GM19395 (cell line): ENCODE measurements at regions not wholly inside any gene's neighbourhood (a gene's known extent, or its start where the extent isn't known, plus 50 kb on each side); places are given as distances from the start of the nearest gene placed in this dataset.
"Not testable (repeated sequence)": the region's sequence is repeated elsewhere in the genome, so short reads cannot be mapped to it uniquely, and the experiment has no call there.

Source experiments
- ATAC-seq: cut with Tn5 transposase; IDR thresholded peaks from one replicate; pipeline ENCODE4 v1.9.1; 2021; ENCODE audit warnings: mild to moderate bottlenecking, moderate library complexity; ENCODE audit not compliant: unreplicated experiment

DNA sequence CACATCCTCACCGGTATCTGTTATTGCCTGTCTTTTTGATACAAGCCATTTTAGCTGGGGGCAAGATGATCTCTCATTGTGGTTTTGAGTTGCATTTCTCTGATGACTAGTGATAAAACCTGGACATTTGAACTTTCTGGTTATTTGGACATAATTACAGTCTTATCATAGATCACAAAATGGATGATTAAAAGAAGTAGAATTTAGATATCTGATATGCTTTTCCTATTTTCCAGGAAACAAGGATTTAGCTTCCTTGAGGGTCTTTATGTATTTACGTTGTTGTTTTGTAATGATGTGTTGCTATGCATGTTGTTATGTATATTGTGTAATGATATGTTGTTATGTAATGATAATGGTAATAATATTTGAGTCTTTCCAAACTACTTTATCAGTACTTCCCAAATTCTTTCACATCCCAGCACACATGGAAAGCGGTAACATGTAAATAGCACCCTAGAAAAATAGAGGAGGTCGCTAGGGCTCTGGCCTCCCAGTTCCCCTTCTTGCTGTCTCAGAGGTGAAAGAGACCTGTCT is 53.8 kb downstream of the GJD2 start:
- ATAC-seq = no peak

DNA sequence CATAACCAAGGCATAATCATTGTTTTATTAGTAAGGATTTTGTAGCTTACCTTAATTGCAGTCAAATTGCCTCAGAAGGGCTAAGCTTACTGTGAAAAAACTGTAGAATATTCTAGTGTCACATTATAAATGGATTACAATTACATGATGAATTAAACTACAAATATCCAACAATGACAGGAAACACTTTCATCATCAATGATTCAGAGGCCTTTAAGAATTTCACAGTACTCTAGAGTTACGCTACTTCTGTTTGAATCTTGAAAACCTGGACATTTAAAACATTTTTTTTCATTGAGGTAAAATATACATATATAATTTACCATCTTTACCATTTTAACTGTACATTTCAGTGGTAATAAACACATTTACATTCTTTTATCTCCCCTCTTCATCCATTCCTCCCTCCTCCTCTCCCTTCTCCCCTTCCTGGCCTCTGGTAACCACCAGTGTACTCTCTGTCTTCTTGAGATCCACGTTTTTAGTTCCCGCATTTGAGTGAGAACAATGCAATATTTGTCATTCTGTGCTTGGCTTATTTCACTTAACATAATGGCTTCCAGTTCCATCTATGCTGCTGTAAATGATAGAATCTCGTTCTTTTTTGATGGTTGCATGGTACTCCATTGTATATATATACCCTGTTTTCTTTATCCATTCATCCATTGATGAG is 54.7 kb downstream of the GJD2 start:
- ATAC-seq = no peak

DNA sequence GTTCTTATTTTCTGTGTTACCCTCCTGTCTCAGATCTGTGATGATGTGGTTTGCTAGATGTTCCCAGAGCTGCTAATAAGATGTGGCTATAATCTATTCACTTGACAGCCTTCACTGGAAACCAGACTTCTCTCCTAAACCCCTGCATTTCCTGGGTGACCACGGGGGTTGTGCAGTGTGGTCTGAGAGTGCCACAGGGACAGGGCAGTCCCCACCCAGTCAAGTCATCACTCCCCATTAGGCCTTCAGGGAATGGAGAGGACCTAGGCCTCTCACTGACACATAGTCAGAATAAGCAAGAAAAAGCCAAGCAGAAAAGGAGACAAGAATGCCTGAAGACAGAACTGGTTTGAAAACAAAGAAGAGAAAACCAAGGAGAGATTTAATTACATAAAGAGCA is 58.3 kb downstream of the GJD2 start:
- no peak for ATAC-seq

DNA sequence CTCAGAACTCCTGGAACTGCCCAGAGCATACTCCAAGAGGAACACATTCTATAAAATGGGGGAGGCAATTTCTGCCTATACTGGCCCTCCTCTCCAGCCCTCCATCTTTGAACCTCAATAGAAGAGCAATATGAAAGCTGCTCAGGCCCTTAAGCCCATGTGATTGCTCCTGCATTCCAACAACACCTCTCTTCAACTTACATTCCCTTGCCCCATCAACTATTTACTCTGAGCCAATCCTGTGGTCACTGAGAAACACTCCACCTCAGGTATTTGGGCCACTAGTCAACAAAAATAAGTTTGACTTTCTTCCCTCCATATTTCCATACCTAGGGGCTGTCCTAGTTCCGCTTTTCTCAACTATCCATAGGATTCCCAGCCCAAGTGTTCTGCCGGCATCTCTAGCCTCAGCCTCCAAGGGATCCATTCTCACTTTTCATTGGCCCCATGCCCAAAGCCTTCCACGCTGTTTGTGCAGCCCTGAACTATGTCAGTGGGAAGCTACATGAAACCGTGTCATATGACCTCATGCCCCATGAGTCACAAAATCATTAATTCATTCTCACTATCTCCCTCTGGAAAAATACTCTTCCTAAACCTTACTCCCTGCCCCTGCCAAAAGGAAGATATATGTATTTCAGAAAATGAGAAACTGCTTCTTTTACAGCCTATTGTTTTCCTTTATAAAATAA is 61.6 kb downstream of the GJD2 start:
- ATAC-seq = no peak

DNA sequence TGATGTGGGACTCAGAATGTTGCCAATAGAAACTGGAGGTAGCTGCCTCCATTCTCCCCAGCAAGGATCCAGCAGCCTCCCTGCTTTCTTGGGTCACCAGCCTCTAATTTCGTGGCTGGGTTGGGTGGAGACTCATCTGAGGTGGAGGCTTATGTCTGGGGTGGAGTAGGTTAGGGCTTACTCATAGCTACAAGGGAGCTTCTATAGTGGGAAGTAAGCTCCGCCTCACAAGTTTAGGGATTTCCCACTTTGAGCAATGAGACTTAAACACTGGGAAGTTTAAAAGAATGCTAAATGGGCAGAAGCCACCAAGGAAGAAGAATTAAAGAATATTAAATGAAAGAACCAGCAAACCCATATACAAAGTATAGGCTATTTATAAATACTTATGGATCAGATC is 63.8 kb downstream of the GJD2 start:
- ATAC-seq = no peak

DNA sequence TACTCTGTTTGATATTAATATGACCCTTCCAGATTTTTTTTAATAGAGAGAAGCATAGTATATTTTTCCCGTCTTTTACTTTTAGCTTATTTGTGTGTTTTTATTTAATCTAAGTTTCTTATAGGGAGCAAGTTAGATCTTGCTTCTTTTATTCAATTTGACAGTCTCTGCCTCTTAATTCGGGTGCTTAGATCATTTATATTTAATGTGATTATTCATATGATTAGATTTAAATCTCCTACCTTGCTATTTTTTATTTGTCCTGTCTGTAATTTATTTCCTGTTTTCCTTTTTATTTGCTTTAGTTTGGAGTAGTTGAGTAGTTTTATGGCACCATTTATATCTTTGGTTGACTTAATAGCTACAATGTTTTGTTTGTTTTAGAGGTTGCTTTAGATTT is 66.1 kb downstream of the GJD2 start:
- no peak for ATAC-seq

DNA sequence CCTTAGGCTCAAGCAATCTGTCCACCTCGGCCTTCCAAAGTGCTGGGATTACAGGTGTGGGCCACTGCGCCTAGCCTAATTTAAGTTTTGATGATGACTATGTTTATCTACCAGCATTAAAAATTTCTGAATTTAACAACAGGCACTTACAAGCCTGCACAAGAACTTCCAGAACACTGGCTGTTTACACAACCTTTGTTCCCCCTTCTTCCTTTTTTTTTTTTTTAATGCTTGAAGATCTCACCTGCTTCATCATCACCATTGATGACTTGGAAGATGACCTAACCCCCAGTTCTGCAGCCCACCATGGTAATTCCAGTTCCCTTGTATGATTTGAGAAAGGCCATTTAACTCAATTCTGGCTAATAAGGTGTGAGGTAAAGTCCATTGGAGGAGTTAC is 70.4 kb downstream of the GJD2 start:
- ATAC-seq = no peak

DNA sequence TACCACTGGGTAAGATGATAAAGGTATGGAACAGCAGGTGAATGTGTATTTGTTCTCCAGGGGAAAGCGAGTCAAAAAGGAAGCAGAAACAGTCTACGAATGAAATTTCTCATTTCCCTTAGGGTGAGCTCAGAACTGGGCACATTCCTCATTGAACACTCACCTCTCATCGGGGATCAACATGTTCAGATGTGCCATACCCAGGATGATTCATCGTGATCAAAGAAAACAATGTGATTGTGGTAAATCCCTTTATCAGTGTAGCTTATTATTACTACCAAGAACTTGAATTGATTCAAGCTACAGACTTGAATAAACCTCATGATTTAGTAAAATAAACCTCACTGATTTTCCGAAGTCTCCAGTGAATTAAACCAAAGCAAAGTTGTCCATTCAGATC is 72.1 kb downstream of the GJD2 start:
- no peak for ATAC-seq

DNA sequence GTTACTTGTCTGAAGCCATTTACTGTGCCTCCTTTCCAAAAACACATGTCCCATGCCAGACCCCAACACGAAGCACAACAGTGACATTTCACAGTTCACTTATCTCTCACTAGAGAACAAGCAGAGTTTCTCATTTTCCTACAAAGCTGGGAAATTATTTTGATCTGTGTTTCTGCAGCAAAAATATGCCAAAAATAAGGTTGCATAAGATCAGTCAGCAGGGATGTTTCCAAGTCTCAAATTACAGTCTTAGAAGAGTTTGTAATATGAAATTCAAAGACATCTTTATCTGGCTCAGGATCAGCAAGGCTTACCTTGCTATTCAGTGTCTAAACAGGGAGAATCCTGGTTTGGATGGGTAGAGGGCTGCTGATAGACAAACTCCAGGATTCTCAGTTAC is 75.5 kb downstream of the GJD2 start:
- no peak for ATAC-seq

DNA sequence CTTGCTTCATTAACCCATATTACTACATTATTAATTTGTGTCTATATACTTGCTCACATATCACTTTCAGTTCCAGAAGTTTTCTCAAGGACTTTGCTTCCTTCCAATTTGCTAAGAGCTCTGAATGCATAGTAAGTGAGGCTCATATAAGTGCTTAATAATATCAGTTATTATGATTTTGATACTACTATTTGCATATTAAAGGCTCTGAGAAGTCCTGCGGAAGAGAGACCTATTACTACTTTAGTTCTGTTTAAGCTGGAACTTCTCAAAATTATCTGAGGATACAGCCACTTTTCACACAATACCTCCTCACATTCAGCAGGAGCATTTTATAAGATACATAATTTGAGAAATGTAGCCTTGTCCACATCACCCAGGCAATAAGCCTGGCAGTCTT is 81.6 kb downstream of the GJD2 start:
- ATAC-seq = no peak

DNA sequence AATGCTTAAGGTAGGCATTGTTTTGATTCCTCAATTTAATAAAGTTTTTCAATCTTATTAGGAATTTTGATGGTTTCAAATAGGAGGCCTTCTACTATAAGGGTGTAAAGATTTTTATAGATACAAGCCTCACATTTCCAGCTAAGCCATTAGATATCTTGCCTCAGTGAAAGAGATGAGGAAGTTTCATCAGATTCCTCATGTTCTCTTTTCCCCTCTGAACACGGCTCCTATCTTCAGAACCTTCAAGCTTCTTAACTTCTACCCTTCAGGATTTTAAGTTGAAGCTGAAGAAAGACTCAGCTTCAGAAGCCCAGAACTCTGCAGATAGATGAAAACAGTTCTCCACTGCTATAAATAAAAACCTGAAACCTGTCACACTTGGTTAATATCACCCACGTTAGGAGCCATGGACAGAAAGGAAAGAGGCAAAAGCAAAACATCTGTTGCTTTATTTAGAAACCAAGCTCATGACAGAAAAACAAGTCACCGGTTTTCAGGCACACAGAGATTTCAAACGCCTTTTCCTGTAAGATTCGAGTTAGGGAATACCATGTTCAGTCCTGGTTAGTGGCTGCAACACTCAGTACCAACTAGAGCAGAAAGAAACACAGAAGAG is 82.2 kb upstream of the GOLGA8B start:
- ATAC-seq = no peak

DNA sequence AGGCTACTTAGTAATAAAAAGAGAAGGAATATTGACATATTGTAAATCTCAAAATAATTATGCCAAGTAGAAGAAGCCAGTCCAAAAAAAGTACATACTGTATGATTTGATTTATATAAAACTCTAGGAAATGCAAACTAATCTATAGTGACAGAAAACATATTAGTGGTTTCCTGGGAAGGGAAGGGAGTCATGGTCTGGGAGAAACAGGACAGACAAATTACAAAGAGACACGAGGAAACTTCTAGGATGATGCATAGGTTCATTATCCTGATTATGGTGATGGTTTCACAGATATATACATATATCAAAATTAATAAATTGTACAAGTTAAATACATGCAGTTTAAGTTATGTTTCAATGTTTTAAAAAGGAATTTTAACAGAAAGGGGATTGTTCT is 81.0 kb upstream of the GOLGA8B start:
- ATAC-seq = no peak

DNA sequence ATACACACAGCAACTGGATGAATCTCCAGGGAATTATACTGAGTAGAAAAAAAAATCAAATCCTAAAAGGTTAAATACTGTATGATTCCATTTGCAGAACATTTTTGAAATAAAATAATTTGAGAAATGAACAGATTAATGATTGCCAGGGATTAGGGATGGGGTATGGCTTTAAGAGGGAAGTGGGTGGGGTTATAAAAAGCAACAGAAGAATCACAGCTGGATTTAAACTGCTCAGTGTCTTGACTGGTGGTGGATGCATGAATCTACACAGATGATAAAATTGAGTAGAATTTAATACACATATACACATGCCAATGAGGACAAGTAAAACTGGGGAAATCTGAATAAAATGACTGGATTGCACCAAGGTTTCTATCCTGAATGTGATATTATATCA is 79.7 kb upstream of the GOLGA8B start:
- no peak for ATAC-seq

DNA sequence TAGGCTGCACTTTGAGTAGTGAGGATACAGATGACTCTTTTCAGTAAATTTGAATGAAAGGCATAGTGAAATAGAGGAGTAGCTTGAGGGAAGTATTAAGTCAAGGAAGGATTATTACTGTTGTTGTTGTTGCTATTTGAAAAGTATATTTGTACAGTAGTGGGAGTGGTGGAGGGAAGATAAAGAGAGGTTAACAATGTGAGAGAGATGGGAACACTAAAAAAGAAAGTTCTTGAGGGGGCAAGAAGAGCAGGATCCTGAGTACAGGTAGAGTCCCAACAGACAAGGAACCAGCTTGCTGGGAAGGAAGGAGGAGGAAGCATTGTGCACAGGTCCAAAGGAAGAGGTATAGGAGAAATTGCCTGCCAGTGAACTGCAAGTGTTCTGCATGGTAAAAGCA is 75.6 kb upstream of the GOLGA8B start:
- no peak for ATAC-seq

DNA sequence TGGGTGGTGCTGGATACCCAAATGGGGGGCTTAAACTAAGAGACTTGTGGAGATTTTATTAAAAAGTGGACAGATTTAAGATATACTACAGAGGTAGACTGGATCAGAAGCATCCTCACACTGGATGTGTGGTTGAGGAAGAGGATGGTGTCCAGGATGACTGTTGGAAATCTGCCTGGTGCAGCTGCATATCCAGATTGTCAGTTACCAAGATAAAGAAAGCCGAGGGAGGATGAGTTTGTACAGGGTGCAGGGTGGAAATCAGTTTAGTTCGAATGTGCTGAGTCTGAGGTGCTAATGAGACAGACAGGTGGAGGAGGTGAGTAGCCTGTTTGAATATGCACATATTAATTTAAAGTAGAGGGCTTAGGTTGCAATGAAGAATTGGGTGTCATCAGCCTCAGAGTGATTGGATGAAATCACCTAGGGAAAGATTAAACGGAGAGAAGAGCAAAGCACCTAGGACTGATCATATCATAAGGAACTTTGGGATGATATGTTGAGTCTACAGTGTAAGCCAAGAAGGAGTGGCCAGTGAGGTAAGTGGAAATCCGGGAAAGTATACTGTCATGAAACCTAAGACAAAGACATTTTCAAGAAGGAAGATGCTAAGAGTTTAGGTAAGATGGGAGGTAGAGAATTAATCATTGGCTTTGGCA is 74.1 kb upstream of the GOLGA8B start:
- ATAC-seq = no peak

DNA sequence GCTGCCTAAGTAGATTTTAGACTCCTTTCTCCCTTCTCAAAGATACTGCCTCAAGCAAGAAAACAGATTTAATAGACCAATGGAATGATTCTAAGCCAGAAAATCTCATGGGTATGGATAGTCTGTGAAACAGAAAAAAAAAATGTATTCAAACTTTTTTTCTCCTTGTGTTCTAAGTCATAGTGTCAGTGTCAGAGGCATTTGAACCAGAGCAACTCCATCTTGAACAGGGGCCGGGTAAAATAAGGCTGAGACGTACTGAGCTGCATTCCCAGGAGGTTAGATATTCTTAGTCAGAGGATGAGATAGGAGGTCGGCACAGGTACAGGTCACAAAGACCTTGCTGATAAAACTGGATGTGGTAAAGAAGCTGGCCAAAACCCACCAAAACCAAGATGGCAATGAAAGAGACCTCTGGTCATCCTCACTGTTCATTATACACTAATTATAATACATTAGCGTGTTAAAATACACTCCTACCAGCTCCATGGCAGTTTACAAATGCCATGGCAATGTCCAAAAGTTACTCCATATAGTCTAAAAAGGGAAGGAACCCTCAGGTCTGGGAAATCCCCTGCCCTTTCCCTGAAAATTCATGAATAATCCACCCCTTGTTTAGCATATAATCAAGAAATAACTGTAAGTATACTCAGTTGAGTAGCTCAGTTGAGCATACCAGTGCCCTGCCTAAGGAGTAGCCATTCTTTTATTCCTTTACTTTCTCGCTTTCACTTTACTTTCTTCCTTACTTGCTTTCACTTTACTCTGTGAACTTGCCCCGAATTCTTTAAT is 72.8 kb upstream of the GOLGA8B start:
- ATAC-seq = no peak

DNA sequence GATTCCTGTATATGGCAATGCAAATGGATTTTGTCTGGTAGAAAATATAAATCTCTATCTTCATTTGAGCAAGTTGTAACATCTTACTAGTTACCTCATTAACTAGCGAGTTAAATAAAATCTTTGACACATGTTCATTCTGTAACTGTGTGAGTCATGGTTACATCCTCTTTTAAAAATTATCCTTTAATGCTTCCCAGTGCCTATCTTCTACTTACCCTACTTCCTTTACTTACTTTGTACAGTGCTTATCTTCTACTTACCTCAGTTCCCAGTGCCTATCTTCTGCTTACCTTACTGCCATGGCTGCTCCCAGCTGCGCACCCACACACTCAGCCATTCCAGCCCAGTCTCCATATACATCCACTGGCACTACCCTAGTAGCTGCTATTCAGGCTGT is 71.9 kb upstream of the GOLGA8B start:
- no peak for ATAC-seq

DNA sequence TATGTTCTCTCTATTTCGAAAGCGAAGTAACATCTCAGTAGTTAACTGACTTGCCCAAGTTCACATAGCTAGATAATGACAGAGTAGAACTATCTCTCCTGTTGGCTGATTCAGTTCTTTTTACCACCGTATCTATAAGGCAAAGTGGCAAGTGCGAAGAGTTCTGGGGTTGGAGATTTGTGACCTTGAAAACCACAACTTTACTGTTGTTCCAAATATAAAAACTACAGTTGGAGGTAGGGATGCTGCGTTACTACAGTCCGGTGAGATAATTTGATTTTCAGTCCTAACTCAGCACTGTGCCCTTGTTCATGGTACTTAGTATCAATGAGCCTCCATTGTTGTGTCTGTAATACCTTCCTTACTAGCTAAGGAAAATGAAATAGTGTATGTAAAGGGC is 71.2 kb upstream of the GOLGA8B start:
- no peak for ATAC-seq

DNA sequence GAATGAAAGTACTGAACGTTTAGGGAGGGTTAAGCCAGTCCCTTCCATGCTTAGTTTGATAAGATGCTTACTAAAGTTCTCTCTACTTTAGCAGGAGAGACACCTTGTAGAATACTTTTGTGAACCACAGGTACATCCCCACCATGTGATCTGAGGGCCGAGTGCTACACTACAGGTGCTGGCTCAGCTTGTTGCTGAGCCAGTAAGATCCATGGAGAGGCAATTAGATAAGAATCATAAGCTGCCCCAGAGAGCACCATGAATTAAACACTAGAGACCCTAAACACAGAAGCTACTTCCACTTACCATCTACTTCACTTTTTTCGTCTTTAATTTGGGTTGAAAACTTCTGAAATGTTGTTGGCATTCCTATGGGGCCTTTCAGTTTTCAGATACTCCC is 70.5 kb upstream of the GOLGA8B start:
- ATAC-seq = no peak

DNA sequence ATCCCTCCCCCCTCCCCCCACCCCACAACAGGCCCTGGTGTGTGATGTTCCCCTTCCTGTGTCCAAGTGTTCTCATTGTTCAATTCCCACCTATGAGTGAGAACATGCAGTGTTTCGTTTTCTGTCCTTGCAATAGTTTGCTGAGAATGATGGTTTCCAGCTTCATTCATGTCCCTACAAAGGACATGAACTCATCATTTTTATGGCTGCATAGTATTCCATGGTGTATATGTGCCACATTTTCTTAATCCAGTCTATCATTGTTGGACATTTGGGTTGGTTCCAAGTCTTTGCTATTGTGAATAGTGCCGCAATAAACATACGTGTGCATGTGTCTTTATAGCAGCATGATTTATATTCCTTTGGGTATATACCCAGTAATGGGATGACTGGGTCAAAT is 69.9 kb upstream of the GOLGA8B start:
- not testable (repeated sequence) for ATAC-seq

DNA sequence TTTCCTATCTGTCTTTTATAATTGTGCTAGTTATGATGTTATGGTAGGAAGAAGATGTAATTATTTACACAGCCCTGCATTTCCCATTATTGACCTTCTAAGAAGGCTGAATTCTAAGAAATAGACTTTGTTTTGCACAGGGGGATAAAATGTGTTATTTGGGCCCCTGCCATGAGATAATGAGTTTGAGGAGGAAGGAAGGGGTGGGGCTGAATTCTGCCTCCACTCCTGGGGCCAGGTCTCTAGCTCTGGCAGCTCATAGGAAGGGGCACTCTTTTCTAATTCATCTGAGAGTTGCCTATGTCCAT is 69.2 kb upstream of the GOLGA8B start:
- ATAC-seq = no peak
